ES-I3 (cell line): ENCODE measurements at regions not wholly inside any gene's neighbourhood (a gene's known extent, or its start where the extent isn't known, plus 50 kb on each side); places are given as distances from the start of the nearest gene placed in this dataset.

ENCODE experiments used
- H3K36me3 ChIP-seq: 2 replicates; pipeline ENCODE4 v1.6.1; 2013; ENCODE audit warnings: mild to moderate bottlenecking, low read length, control low read depth, moderate library complexity; ENCODE audit not compliant: insufficient read depth
- H3K4me1 ChIP-seq: 2 replicates; pipeline ENCODE4 v1.6.1; 2013; ENCODE audit warnings: mild to moderate bottlenecking, control low read depth, low read length; ENCODE audit not compliant: insufficient read depth
- H3K9ac ChIP-seq: 2 replicates; pipeline ENCODE4 v1.6.1; 2013; ENCODE audit warnings: low read depth, mild to moderate bottlenecking, low read length, moderate library complexity
- H3K9me3 ChIP-seq: 2 replicates; pipeline ENCODE4 v1.6.1; 2013; ENCODE audit warnings: mild to moderate bottlenecking, low read length, moderate library complexity; ENCODE audit not compliant: control insufficient read depth, insufficient read depth

- 0 out of 2 replicates have a peak, but pooled peaks cover 7% of the 10 kb centered on the region for H3K4me1 ChIP-seq
- no peaks in the 10 kb centered on the region for H3K36me3 ChIP-seq
- no peak overlapping the region for H3K9ac ChIP-seq
- no peaks in the 10 kb centered on the region for H3K9me3 ChIP-seq
These were observed 118.2 kb downstream of the KLF13 start for GRCh38 chr15:31444844-31445243.

- no peak overlapping the region for H3K9ac ChIP-seq
- no peaks in the 10 kb centered on the region for H3K9me3 ChIP-seq
- no peaks in the 10 kb centered on the region for H3K36me3 ChIP-seq
- H3K4me1 ChIP-seq = 0 out of 2 replicates have a peak, but pooled peaks cover 7% of the 10 kb centered on the region
These were observed 119.9 kb downstream of the KLF13 start for GRCh38 chr15:31446546-31446945.

DNA sequence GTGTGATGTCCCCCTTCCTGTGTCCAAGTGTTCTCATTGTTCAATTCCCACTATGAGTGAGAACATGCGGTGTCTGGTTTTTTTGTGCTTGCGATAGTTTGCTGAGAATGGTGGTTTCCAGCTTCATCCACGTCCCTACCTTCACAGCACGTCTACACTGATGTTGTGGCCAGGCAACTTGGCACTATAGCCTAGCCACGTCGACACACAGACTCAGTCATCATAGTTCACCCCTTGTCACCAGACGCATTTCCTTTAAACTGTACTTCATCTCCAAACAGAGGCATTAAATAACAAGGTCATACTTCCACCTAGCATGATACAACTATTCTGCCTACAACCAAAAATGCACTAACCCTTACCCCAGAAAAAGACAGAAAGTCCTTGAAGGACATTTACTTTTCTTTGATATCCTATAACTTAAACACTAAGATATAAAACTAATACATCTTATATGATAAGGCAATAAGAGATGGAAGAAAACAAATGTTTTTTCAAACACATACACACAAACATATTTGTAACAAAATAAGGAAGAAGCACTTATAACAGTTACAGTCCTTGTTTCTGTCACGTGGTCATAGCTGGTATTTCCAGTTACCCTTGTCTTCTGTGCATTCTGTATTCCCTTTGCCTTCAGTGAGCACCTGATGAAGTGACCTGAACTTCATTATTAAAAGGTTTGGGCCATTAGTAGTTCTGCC is 121.4 kb downstream of the KLF13 start:
- no peaks in the 10 kb centered on the region for H3K4me1 ChIP-seq
- H3K36me3 ChIP-seq = no peaks in the 10 kb centered on the region
- H3K9ac ChIP-seq = no peak overlapping the region
- no peaks in the 10 kb centered on the region for H3K9me3 ChIP-seq

DNA sequence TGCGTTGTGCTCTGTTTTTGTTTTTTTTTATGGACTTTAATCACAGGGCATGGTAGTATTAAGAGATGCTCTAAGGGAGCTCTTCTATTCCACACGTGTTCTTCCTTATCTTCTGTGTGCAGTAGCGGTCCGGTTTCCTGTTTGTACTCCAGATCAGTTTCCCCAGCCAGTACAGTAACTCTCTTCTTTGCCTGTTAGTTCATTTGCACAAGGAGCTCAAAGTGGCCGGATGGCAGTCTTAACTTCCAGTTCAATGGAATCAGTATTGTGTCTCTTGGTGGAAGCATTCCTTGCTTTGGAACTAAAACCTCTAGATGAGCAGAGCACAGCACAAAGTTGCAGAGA is 122.0 kb downstream of the KLF13 start:
- H3K9ac ChIP-seq = no peak overlapping the region
- no peaks in the 10 kb centered on the region for H3K4me1 ChIP-seq
- H3K9me3 ChIP-seq = no peaks in the 10 kb centered on the region
- no peaks in the 10 kb centered on the region for H3K36me3 ChIP-seq

GRCh38 chr15:31452595-31453557 is 126.2 kb downstream of the KLF13 start:
- no peaks in the 10 kb centered on the region for H3K36me3 ChIP-seq
- H3K9me3 ChIP-seq = no peaks in the 10 kb centered on the region
- H3K4me1 ChIP-seq = no peaks in the 10 kb centered on the region
- no peak overlapping the region for H3K9ac ChIP-seq

DNA sequence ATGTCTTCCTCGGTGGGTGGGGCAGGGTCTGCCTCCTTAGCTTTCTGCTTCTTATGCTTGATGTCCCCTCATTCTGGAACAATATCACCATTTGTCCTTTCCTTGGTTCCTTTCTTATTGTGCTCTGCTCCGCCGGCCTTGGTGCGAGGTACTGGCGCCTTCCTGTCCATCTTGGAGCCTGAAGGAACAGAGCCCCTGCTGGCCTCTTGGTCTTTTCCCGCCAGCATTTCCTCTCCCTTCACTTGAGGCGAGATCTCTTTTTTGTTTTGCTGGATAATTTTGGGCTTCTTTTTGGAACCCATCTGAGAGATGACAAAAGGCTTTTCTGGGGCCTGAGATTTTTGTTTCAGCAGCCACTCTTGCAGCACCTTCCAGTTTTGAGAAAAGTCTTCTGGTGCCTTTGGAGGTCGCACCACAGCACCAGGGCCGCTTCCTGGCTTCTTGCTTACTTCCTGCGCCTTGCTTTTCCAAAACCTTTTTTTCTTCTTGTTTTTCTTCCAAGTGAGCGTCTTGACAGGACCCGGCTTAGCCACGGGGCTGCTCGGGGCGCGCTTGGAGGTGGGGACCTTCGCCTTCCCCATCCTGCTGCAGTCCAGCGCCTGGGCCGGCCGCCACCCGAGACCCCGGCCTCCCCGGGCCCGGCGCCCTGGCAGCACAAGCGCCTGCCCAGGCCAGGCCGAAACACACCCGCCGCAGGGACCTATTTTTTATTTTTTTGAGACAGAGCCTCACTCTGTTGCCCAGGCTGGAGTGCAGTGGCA is 127.1 kb downstream of the KLF13 start:
- Histone ChIP-seq H3K9me3 (no peaks in the 10 kb centered on the region), H3K9ac (no peak overlapping the region), H3K4me1 (0 out of 2 replicates have a peak, but pooled peaks cover 3% of the 10 kb centered on the region), H3K36me3 (no peaks in the 10 kb centered on the region)

- Histone ChIP-seq H3K9ac (no peak overlapping the region), H3K9me3 (no peaks in the 10 kb centered on the region), H3K36me3 (no peaks in the 10 kb centered on the region), H3K4me1 (0 out of 2 replicates have a peak, but pooled peaks cover 3% of the 10 kb centered on the region)
These were observed 128.9 kb downstream of the KLF13 start for GRCh38 chr15:31455499-31455898.

DNA sequence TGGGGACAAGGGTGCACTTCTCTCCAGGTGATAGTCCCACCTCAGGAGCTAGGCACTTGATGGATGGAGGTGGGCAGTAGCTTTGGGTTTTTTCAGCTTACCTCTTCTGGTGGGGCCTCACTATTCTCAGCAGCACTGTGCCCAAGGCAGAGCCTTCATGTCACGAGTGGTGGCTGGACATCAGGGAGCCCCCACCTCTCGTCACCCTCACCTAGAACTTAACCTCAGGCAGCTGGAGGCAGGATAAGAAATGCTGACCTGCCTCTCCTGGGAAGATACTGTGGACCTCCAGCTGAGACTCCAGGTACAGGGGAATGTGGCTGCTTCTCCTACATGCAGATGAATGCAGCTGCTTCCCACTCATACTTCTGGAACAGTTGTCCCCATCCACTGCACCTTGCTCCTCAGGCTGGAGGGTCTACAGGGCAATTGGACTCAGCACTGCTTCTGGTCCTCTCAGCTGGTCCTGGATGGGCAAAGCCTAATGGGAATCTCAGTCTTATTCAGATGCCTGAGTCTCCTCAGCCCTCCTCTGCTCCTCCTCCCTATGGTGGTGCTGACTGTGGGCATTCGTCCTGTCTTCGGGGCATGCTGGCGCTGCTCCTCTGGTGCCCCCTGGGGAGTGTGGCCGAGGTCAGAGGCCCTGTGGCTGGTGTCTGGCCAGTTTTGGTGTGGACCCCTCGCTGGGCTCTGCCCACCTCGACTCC is 129.9 kb downstream of the KLF13 start:
- H3K9me3 ChIP-seq = no peaks in the 10 kb centered on the region
- no peaks in the 10 kb centered on the region for H3K36me3 ChIP-seq
- H3K9ac ChIP-seq = no peak overlapping the region
- H3K4me1 ChIP-seq = 0 out of 2 replicates have a peak, but pooled peaks cover 3% of the 10 kb centered on the region

GRCh38 chr15:31457161-31457560 is 130.5 kb downstream of the KLF13 start:
- no peak overlapping the region for H3K9ac ChIP-seq
- H3K36me3 ChIP-seq = no peaks in the 10 kb centered on the region
- no peaks in the 10 kb centered on the region for H3K9me3 ChIP-seq
- H3K4me1 ChIP-seq = 0 out of 2 replicates have a peak, but pooled peaks cover 3% of the 10 kb centered on the region

DNA sequence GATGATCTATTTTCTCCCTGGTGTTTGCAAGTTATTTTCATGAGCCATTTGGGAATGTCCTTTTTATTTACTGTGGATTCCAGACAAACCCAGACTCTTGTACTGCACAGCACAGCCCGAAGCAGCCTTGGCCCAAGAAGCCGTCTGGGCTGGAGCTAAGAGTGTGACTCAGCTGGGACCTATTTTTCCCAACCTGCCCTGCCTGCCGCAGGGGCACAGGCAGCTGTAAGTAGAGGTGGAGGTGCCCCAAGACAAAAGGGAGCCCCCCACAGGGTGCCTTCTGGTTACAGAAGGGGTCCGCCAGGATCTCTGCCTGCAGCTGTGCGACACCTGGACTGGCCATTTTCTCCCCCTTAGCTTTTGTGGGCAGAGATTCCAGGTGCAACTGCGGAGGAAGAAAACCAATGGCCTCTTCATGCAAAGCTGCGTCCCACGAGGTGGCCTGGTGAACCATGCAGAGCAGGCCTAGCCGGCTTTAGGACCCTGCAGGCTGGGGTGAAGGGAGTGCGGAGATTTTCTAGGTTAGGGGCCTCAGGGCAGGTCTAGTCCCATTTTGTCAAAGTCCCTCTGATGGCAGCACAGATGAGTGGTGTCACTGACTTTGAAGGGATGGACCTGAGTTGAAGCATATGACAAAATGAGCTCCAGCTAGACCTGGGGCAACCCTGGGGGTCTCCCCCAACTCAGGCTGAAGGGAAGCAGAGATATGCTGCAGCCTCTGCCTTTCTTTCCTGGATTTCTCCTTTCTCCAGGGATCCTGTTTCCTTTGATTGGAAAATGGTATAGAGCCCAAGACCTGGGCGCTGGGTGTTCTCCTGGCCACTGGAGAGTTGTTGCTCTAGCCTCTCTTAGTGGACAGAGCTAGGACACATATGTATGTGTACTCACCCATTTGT is 131.2 kb downstream of the KLF13 start:
- no peaks in the 10 kb centered on the region for H3K36me3 ChIP-seq
- H3K4me1 ChIP-seq = 0 out of 2 replicates have a peak, but pooled peaks cover 3% of the 10 kb centered on the region
- H3K9me3 ChIP-seq = no peaks in the 10 kb centered on the region
- H3K9ac ChIP-seq = no peak overlapping the region

GRCh38 chr15:31458596-31459399 is 132.2 kb downstream of the KLF13 start:
- Histone ChIP-seq H3K9me3 (no peaks in the 10 kb centered on the region), H3K4me1 (0 out of 2 replicates have a peak, but pooled peaks cover 3% of the 10 kb centered on the region), H3K9ac (no peak overlapping the region), H3K36me3 (no peaks in the 10 kb centered on the region)

DNA sequence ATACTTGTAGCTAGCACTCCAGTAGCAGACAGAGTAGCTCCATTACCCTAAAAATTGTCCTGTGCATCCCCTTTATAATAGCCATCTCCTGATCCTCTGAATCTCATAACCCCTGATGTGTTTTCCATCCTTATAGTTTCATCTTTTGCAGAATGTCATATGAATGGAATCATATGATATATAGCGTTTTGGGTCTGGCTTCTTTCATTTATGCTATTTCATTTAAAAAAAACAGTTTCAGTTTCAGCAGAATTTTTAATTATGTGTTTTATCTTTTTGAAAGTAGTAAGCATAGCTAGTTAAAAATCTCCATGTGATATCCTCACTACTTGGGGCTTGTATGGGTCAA is 132.7 kb downstream of the KLF13 start:
- Histone ChIP-seq H3K9me3 (no peaks in the 10 kb centered on the region), H3K9ac (no peak overlapping the region), H3K36me3 (no peaks in the 10 kb centered on the region), H3K4me1 (0 out of 2 replicates have a peak, but pooled peaks cover 3% of the 10 kb centered on the region)
